Epidermal melanocyte (primary cell): ENCODE measurements at regions not wholly inside any gene's neighbourhood (a gene's known extent, or its start where the extent isn't known, plus 50 kb on each side); places are given as distances from the start of the nearest gene placed in this dataset.

Experiments used
- DNase-seq: peaks from one replicate; pipeline ENCODE4 v3.0.0; 2011; ENCODE audit warnings: low spot score; ENCODE audit not compliant: insufficient read length

DNA sequence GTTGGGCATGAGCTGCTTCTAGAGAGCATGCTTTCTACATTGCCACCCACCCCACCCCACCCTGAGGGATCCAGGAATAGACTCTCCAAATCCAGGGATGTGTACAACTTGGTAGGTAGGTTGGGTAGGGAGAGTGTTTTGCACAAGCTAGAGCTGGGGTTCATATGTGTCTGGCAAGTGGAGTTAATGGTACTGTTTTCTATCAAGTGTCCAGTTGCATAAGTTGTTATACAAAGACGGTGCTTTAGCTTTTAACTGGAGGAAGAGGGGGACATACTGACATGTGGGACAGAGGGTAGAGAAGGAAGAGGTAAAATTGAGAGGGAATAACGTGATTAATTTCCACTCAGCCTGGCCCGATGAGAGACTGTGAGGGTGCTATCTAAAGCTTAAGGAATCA lies 51.0 kb upstream of the TNC start:
- DNase-seq: no peak

DNA sequence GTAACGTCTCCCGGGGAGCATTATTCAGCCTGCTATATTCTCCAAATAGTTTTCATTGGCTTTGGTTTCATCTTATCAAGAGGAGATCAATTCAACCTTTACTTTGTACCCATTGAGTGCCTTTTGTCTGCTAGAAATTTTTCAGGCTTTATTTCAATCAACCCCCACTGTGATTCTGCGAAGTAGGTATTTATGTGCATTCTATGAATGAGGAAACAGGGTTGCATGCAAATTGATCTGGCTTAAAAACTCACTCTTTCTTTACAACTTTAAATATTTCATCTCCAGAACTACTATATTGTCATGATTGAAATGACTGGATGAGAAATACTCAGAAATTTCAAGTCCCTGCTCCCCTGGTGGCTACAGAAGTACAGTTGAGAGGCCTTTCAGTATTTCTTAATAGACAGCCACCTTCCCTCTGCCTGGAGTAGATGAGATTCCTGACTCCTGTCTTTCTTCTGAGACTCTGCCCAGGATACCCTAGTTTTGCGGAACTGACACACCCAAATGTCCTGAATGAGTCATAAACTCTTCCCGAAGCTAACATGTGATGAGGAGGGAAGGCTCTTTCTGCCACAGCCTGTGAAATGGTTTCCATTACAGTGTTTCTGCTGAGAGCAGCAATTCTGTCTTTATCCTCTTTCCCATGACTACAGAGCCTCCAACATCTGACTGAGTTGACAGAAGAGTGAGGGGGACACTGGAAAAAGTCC lies 52.6 kb upstream of the TNC start:
- no peak for DNase-seq

- no peak for DNase-seq
Observed at GRCh38 chr9:115171921-115172388, 54.0 kb upstream of the TNC start.

DNA sequence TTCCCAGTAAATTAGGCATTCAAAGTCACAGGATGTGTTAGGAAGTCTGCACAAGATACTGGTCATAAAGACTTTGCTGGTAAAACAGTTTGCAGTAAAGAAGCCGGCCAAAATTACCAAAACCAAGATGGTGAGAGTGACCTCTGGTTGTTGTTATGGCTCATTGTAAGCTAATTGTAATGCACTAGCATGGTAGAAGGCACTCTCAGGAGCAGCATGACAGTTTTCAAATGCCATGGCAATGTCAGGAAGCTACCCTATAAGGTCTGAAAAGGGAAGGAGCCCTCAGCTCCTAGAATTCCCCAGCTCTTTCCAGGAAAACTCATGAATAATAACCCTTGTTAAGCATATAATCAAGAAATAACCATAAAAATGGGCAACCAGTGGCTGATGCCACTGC lies 64.3 kb upstream of the TNC start:
- no peak for DNase-seq

DNA sequence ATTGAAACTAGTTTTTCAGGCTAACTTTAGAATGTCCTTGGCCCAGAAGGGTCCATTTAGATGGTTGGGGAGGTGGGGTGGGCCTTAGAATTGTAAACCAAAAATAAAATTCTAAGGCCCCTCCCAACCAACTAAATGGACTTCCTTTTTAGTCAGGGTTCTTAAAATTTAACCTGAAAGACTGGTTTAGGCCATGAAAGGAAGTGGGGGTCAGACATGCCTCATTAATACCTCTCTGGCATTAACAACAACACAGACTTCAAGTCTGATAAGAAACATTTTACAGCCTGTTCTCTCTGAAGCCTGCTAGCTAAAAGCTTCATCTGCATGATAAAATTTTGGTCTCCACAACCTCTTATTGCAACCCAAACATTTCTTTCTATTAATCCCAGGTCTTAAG lies 65.5 kb upstream of the TNC start:
- no peak for DNase-seq

GRCh38 chr9:115189686-115190085 lies 71.7 kb upstream of the TNC start:
- no peak for DNase-seq

GRCh38 chr9:115191667-115192066 lies 73.7 kb upstream of the TNC start:
- DNase-seq: no peak

GRCh38 chr9:115192280-115192679 lies 74.3 kb upstream of the TNC start:
- no peak for DNase-seq

- DNase-seq: no peak
Observed at GRCh38 chr9:115192835-115193525, 75.0 kb upstream of the TNC start.

DNA sequence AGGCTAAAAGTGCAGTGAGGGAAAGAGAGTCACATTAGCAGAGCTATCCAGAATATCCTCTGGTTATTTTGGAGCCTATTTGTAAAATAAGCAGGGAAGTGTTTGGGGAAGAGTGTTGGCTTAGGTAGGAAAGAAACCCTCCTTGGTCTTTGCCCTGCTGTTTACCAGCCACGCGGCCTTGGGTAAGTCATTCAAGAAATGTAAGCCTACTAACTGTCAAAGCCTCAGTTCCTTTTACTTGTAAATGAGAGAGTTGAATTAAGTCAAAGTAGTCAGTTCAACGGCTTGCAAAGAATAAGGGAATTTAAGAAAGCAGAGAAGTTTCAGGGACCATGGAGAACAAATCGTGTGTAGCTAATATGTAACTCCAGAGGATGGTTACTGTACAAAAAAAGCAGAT lies 75.8 kb upstream of the TNC start:
- DNase-seq: no peak

DNA sequence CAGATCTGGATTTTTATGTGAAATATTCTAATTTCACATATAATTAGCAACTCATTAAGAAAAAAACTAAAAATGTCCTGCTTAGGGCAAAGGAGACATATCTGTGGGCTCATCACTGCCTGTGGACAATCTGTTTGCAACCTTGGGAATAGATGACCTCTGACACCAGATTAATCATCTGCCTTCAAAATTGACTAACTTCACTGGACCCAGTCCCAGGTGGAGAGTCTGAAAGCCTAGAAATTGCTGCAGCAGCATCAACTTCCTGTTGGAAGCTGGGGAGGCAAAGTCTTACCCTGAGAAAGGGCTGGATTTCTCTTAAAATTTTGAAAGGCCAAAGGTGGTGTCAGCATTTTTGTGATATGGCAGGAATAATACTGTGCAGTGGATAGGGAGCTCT lies 76.3 kb upstream of the TNC start:
- no peak for DNase-seq

- DNase-seq: no peak
Observed at GRCh38 chr9:115195912-115196311, 78.0 kb upstream of the TNC start.

- no peak for DNase-seq
Observed at GRCh38 chr9:115196919-115197318, 79.0 kb upstream of the TNC start.

DNA sequence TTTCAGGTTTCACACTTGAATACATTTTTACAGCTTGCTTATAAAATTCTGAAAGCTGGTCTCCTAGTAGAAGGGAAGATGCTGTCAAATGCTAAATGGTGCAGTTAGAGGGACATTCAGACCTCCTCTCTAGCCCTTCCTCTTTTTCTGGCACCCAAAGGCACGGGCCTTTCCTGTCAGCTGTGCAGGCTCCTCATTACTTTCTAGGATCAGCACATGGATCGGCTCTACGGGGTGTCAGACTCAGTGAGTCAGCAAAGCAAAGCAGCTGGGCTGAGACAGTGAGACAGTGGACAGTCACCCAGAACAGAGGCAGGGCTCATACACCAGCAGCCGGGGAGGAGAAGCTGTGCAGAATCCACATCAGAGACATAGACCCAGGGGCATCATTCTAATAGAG lies 80.0 kb upstream of the TNC start:
- no peak for DNase-seq

DNA sequence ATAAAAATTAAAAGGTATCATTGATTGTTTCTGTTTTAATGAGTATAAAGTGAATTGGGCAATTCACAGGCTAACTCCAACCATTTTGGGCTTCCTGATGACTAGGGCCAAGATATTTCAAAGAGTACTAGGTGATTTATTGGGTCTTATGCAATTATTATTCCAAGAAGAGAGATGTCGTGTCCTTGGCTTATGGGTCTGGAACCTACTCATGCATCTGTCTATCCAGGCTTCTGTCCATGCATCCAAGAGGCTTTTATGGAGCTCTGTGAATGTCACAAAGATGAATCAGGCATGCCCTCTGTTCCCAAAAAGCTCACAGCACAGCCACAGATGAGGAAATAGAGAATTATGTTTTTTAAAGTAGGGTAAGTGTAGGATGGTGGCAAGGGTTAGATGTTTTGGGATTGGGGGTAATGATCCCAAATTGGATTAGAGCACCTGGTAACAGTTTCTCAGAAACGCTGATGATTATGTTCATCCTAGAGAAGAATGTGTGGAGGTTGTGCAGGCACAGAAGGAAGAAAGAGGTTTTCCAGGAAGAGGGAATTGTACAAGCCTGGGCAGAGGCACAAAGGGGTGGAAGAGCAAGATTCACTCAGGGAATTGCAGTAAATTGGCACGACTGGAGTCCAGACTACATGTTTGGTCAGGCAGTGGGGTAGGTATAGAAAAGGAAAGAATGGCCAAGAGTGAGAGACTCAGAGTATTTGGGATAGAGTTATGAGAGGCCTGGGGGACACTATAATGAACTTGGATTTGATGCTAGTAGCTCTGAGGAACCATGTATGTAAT lies 83.0 kb upstream of the TNC start:
- no peak for DNase-seq

DNA sequence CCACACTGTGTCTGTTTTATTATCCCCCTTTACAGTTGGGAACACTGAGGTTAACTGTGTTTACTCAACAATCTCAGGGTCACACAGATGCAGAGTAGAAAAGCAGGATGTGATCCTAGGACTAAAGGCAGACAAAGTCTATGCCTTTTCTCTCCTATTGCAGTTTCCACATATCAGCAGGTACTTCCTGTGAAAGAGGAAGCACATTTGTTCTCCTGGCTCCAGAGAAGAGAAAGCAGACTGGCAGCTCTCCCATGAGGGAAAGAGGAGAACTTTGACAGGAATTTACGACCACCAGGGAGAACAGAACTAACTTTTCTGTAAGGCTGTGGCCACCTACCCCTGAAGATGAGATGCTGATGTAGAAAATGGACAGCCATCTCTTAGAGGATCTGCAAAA lies 84.2 kb upstream of the TNC start:
- no peak for DNase-seq

DNA sequence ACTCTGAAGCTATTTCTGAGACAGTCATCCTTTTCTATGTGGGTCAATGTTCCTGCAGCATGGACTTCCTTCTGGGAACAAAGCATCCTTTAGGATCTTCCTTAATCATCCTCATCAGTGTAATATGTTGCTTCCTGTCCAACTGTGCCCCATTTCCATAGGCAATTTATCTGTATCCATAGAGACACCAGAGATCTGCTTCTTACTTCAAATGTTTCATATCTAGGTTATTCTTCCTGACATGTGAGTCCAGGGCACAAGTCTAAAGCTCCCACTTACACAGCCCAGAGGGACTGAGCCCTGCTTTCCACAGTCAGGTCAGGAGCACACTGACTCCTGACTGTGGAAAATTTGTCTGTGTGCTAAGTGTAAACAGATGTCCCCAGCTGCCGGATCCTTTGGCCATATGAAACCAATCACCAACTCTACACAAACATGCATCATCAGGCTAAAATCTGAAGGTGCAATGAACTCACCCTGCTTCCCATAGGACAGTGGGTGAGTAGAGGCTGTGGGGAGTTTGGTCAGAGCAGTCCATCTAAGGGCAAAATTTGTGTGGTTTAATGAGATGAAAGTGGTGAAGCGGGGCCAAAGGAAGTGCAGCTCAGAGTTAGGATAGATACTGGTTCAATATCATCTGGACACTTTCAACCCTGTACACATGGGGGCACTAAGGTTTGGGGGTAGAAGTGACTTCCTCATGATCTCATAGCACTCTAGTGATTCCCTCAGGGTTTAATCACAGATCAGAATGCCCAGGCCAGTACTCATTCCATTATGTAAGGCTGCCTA lies 85.2 kb upstream of the TNC start:
- DNase-seq: no peak

GRCh38 chr9:115204904-115205453 lies 87.0 kb upstream of the TNC start:
- DNase-seq: no peak

DNA sequence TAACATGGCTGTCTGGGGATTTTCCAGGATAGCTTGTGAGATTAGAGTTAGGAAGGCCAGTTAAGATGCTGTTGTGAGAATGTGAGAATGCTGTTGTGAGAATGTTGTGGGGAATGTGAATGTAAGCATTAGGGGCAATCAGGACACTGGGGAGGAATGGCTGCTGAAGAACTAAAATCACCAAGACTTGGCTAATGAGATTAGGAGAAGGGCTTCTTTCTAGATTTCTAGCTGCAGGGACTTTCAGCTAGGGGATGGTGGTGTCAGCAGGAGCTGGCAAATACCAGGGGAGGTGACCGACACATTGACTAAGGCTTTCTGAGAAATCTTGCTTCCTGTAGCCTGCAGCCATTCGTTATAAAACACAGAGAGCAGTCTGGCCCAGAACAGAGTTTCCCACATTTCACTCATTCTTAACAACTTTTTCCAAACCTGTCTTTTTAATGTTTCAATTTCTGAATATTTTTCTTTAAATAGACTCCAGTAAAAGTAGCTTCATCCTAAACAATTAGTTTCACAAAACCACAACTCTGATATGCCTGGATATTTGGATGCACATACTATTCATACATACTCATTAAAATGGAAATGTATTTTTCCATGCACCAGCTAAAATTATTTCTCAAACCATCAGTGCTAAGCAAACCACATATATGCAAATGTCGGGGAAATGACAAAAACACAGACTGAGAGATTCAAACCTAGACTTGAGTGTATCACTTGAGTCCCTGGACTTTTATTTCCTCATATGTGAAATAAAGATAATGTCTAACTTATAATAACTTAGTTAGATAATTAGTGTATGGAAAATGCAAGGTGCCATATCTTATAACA lies 89.3 kb upstream of the TNC start:
- no peak for DNase-seq

- no peak for DNase-seq
Observed at GRCh38 chr9:115208501-115208900, 90.5 kb upstream of the TNC start.
